H1 (cell line): ENCODE measurements at regions not wholly inside any gene's neighbourhood (a gene's known extent, or its start where the extent isn't known, plus 50 kb on each side); places are given as distances from the start of the nearest gene placed in this dataset.

Experiments used
- CEBPB ChIP-seq: IDR thresholded peaks from 2 replicates; pipeline ENCODE4 v1.6.1; 2012; ENCODE audit warnings: low read depth, low read length
- CREB1 ChIP-seq: IDR thresholded peaks from 2 replicates; pipeline ENCODE4 v1.6.1; 2012; ENCODE audit warnings: inconsistent platforms
- SP1 ChIP-seq: IDR thresholded peaks from 2 replicates; pipeline ENCODE4 v1.6.1; 2011; ENCODE audit warnings: low read depth, low read length
- TBP ChIP-seq: IDR thresholded peaks from 2 replicates; pipeline ENCODE4 v1.6.1; 2011; ENCODE audit warnings: low read depth, low read length, improper control_type of control experiment

GRCh38 chr22:44390613-44390970 is 77.8 kb upstream of the SHISAL1 start (continued):
- TF ChIP-seq CEBPB (no peak), TBP (no peak), SP1 (no peak), CREB1 (no peak)
